Prostate gland (tissue), 2 donors: ENCODE measurements at regions not wholly inside any gene's neighbourhood (a gene's known extent, or its start where the extent isn't known, plus 50 kb on each side); places are given as distances from the start of the nearest gene placed in this dataset.

Experiments
- DNase-seq: peaks from one replicate; pipeline ENCODE4 v3.0.0-alpha.2; 2019; ENCODE audit warnings: low spot score
- H3K27ac ChIP-seq, 2 donors: fragments of 200-600 bp; sonication (generic); 2 replicates each; pipeline ENCODE4 v1.5.1; 2017 to 2019
- H3K27me3 ChIP-seq: fragments of 200-600 bp; sonication (generic); replicated peaks from 2 replicates; pipeline ENCODE4 v1.5.1; 2019; ENCODE audit not compliant: insufficient read depth
- H3K36me3 ChIP-seq, 2 donors: fragments of 200-600 bp; sonication (generic); 1 replicate in 1 of 2; 2 replicates in 1 of 2; pipeline versions ENCODE4 v1.5.1 to v1.8.1; 2017 to 2019
- H3K4me1 ChIP-seq: fragments of 200-600 bp; sonication (generic); replicated peaks from 2 replicates; pipeline ENCODE4 v1.5.1; 2019
- H3K4me3 ChIP-seq, 2 donors: fragments of 200-600 bp; sonication (generic); 2 replicates each; pipeline ENCODE4 v1.5.1; 2017 to 2019
- H3K9me3 ChIP-seq: fragments of 200-600 bp; sonication (generic); 2 replicates; pipeline ENCODE4 v1.5.1; 2017
- CTCF ChIP-seq, 4 experiments: fragments of 200-600 bp in 2 of 4; fragments of 450-650 bp in 2 of 4; sonication (generic) in 2 of 4; IDR thresholded peaks; 1 replicate in 3 of 4; 2 replicates in 1 of 4; pipeline ENCODE4 v1.5.1; 2016 to 2019; ENCODE audit warnings: antibody characterized with exemption in 4 of 4, mild to moderate bottlenecking in 2 of 4, moderate library complexity in 2 of 4
- POLR2A ChIP-seq: fragments of 450-650 bp; IDR thresholded peaks from one replicate; pipeline ENCODE4 v1.6.1; 2016; ENCODE audit warnings: antibody characterized with exemption, mild to moderate bottlenecking
- POLR2AphosphoS5 ChIP-seq: sonication (generic); formaldehyde crosslinking; IDR thresholded peaks from one replicate; pipeline ENCODE4 v1.6.1; 2017; ENCODE audit warnings: antibody characterized with exemption
- WGBS: methylation state at CpG from one replicate; pipeline ENCODE4 v1.1.5; 2018; 5-methylcytosine and 5-hydroxymethylcytosine counted together
- intact Hi-C: fragments of 100-400 bp; cut with DNase I; formaldehyde crosslinking; loops from one replicate; pipeline ENCODE4 v1.14.2; 2022

- TF ChIP-seq CTCF (IDR thresholded peaks at IDR 0.05), result no peak
- TF ChIP-seq POLR2A, result no peak
- TF ChIP-seq POLR2AphosphoS5, result no peak
- no peaks in the 10 kb centered on the region for H3K4me1 ChIP-seq
- no peak for DNase-seq
- no peaks in the 10 kb centered on the region for H3K36me3 ChIP-seq
- WGBS, result 78% methylated on average over 1 of the region's 1 CpG
- no peaks in the 10 kb centered on the region for H3K9me3 ChIP-seq
- H3K27me3 ChIP-seq, result no peaks in the 10 kb centered on the region
- no peak overlapping the region for H3K4me3 ChIP-seq
- intact Hi-C loops, result no loop called here
- H3K27ac ChIP-seq, result no peak overlapping the region
Observed at GRCh38 chr18:38923126-38923525, 1357.5 kb upstream of the CELF4 start.

GRCh38 chr18:38909972-38910371 is 1344.4 kb upstream of the CELF4 start:
- WGBS, result 60% methylated on average over 2 of the region's 2 CpGs
- no peak for TF ChIP-seq POLR2AphosphoS5
- TF ChIP-seq CTCF (IDR thresholded peaks at IDR 0.05), result no peak
- no peak for TF ChIP-seq POLR2A
- intact Hi-C loops, result no loop called here
- Histone ChIP-seq H3K9me3 (no peaks in the 10 kb centered on the region), H3K27me3 (no peaks in the 10 kb centered on the region), H3K27ac (no peak overlapping the region), H3K36me3 (no peaks in the 10 kb centered on the region), H3K4me1 (no peaks in the 10 kb centered on the region), H3K4me3 (no peak overlapping the region)
- no peak for DNase-seq

- no peaks in the 10 kb centered on the region for H3K36me3 ChIP-seq
- no peak overlapping the region for H3K4me3 ChIP-seq
- intact Hi-C loops, result no loop called here
- no peaks in the 10 kb centered on the region for H3K4me1 ChIP-seq
- H3K27me3 ChIP-seq, result no peaks in the 10 kb centered on the region
- no peak overlapping the region for H3K27ac ChIP-seq
- 51% methylated on average over 2 of the region's 2 CpGs for WGBS
- no peaks in the 10 kb centered on the region for H3K9me3 ChIP-seq
- no peak for DNase-seq
- no peak for TF ChIP-seq CTCF (IDR thresholded peaks at IDR 0.05)
- TF ChIP-seq POLR2AphosphoS5, result no peak
- TF ChIP-seq POLR2A, result no peak
Observed at GRCh38 chr18:38902796-38903195, 1337.2 kb upstream of the CELF4 start.

- TF ChIP-seq POLR2A, result no peak
- no peak for TF ChIP-seq POLR2AphosphoS5
- TF ChIP-seq CTCF (IDR thresholded peaks at IDR 0.05), result no peak
- no peak overlapping the region for H3K27ac ChIP-seq
- 27% methylated on average over 4 of the region's 4 CpGs for WGBS
- no peaks in the 10 kb centered on the region for H3K4me1 ChIP-seq
- H3K9me3 ChIP-seq, result no peaks in the 10 kb centered on the region
- H3K27me3 ChIP-seq, result no peaks in the 10 kb centered on the region
- H3K36me3 ChIP-seq, result no peaks in the 10 kb centered on the region
- no peak for DNase-seq
- intact Hi-C loops, result no loop called here
- H3K4me3 ChIP-seq, result no peak overlapping the region
Observed at GRCh38 chr18:38900445-38900844, 1334.8 kb upstream of the CELF4 start.

GRCh38 chr18:38900031-38900430 is 1334.4 kb upstream of the CELF4 start:
- no peak overlapping the region for H3K4me3 ChIP-seq
- no peak for TF ChIP-seq CTCF (IDR thresholded peaks at IDR 0.05)
- no peak for TF ChIP-seq POLR2AphosphoS5
- no peak for TF ChIP-seq POLR2A
- DNase-seq, result no peak
- H3K27me3 ChIP-seq, result no peaks in the 10 kb centered on the region
- H3K9me3 ChIP-seq, result no peaks in the 10 kb centered on the region
- H3K36me3 ChIP-seq, result no peaks in the 10 kb centered on the region
- no peak overlapping the region for H3K27ac ChIP-seq
- H3K4me1 ChIP-seq, result no peaks in the 10 kb centered on the region
- WGBS, result 98% methylated on average over 2 of the region's 2 CpGs
- intact Hi-C loops, result no loop called here
